B cell (primary cell): ENCODE measurements at regions not wholly inside any gene's neighbourhood (a gene's known extent, or its start where the extent isn't known, plus 50 kb on each side); places are given as distances from the start of the nearest gene placed in this dataset.

Experiments
- ATAC-seq: fragments of 200-7000 bp; cut with Tn5 transposase; one replicate; pipeline ENCODE4 v1.10.0; 2021; ENCODE audit warnings: low read depth, mild to moderate bottlenecking, moderate number of reproducible peaks, moderate library complexity
- CTCF ChIA-PET: fragments of 350-600 bp; sonication (Branson Sonifier 250); formaldehyde crosslinking; loops from one replicate; lab custom pipeline; 2021; ENCODE audit warnings: antibody characterized with exemption, inconsistent platforms; lab: Charles Lee
- POLR2A ChIA-PET: fragments of 350-600 bp; sonication (Branson Sonifier 250); formaldehyde crosslinking; loops from one replicate; lab custom pipeline; 2021; ENCODE audit warnings: antibody characterized with exemption; lab: Charles Lee
- DNase-seq: peaks from one replicate; pipeline ENCODE4 v3.0.0; 2013
- H2AFZ ChIP-seq: 2 replicates; pipeline ENCODE4 v1.6.1; 2012; ENCODE audit warnings: mild to moderate bottlenecking, low read depth, low read length; ENCODE audit not compliant: insufficient read depth, poor library complexity, severe bottlenecking
- H3K27ac ChIP-seq, 2 donors: 1 replicate in 1 of 2; 2 replicates in 1 of 2; pipeline ENCODE4 v1.5.1; 2012 to 2013; ENCODE audit warnings: low read length in 2 of 2, mild to moderate bottlenecking in 2 of 2, moderate library complexity in 1 of 2
- H3K27me3 ChIP-seq, 4 experiments: fragments of 200-600 bp in 1 of 4; sonication (generic) in 1 of 4; replicated peaks in 1 of 4; 1 replicate in 2 of 4; 2 replicates in 2 of 4; pipeline versions ENCODE4 v1.6.1 to v1.7.0; 2013 to 2016; ENCODE audit warnings: low read length in 3 of 4, mild to moderate bottlenecking in 2 of 4, mixed read lengths in 1 of 4, moderate library complexity in 1 of 4; ENCODE audit not compliant: insufficient read depth in 4 of 4, control insufficient read depth in 3 of 4; ENCODE audit errors: control extremely low read depth in 1 of 4
- H3K36me3 ChIP-seq, 2 experiments: replicated peaks in 1 of 2; 1 replicate in 1 of 2; 2 replicates in 1 of 2; pipeline versions ENCODE4 v1.6.1 to v1.7.1; 2013; ENCODE audit warnings: low read length in 1 of 2; ENCODE audit not compliant: insufficient read depth in 2 of 2, control insufficient read depth in 1 of 2; ENCODE audit errors: control extremely low read depth in 1 of 2, extremely low read depth in 1 of 2
- H3K4me1 ChIP-seq, 2 donors: fragments of 200-600 bp in 1 of 2; sonication (generic) in 1 of 2; 1 replicate in 1 of 2; 2 replicates in 1 of 2; pipeline versions ENCODE4 v1.5.1 to v1.6.1; 2013 to 2017; ENCODE audit warnings: low read length in 2 of 2; ENCODE audit not compliant: control insufficient read depth in 2 of 2, insufficient read depth in 2 of 2
- H3K4me2 ChIP-seq: replicated peaks from 2 replicates; pipeline ENCODE3; 2012; ENCODE audit warnings: mild to moderate bottlenecking, low read depth, low read length; ENCODE audit not compliant: poor library complexity, severe bottlenecking
- H3K4me3 ChIP-seq, 5 experiments: fragments of 200-600 bp in 1 of 5; sonication (generic) in 1 of 5; 1 replicate in 3 of 5; 2 replicates in 2 of 5; pipeline versions ENCODE4 v1.5.1 to v1.7.0; 2011 to 2016; ENCODE audit warnings: low read length in 4 of 5, mild to moderate bottlenecking in 4 of 5, low read depth in 2 of 5, control low read depth in 1 of 5, moderate library complexity in 1 of 5; ENCODE audit not compliant: insufficient read depth in 1 of 5; ENCODE audit errors: control extremely low read depth in 1 of 5, extremely low read depth in 1 of 5
- H3K79me2 ChIP-seq: fragments of 200-600 bp; sonication (generic); one replicate; pipeline ENCODE4 v1.6.0; 2016; ENCODE audit warnings: low read length; ENCODE audit not compliant: control insufficient read depth, insufficient read depth
- H3K9ac ChIP-seq: fragments of 200-600 bp; sonication (generic); 2 replicates; pipeline ENCODE4 v1.6.1; 2017; ENCODE audit warnings: mild to moderate bottlenecking, low read length, moderate library complexity
- H3K9me3 ChIP-seq, 3 donors: one replicate each; pipeline versions ENCODE4 v1.6.1 to v1.7.1; 2013; ENCODE audit warnings: low read length in 2 of 3; ENCODE audit not compliant: control insufficient read depth in 2 of 3, insufficient read depth in 1 of 3; ENCODE audit errors: control extremely low read depth in 1 of 3
- H4K20me1 ChIP-seq: 2 replicates; pipeline ENCODE4 v1.6.0; 2012; ENCODE audit warnings: mild to moderate bottlenecking, low read length; ENCODE audit not compliant: insufficient read depth, control insufficient read depth, poor library complexity, severe bottlenecking
- H3K27ac Mint-ChIP-seq: one replicate; pipeline ENCODE4 v1.8.0; 2021; ENCODE audit warnings: mixed read lengths
- H3K27me3 Mint-ChIP-seq: one replicate; pipeline ENCODE4 v1.8.0; 2021; ENCODE audit warnings: mixed read lengths
- H3K4me1 Mint-ChIP-seq: one replicate; pipeline ENCODE4 v1.8.0; 2021; ENCODE audit warnings: mixed read lengths
- H3K4me3 Mint-ChIP-seq: one replicate; pipeline ENCODE4 v1.8.0; 2021; ENCODE audit warnings: mixed read lengths
- H3K9me3 Mint-ChIP-seq: one replicate; pipeline ENCODE4 v1.8.0; 2022; ENCODE audit warnings: mixed read lengths; ENCODE audit not compliant: insufficient read depth
- CTCF ChIP-seq: fragments of 200-600 bp; IDR thresholded peaks from one replicate; pipeline ENCODE4 v1.8.0; 2022; ENCODE audit warnings: antibody characterized with exemption, mild to moderate bottlenecking
- EZH2 ChIP-seq: IDR thresholded peaks from 2 replicates; pipeline ENCODE4 v1.6.1; 2012; ENCODE audit warnings: borderline replicate concordance, low read depth, mild to moderate bottlenecking, moderate library complexity, low read length; ENCODE audit not compliant: insufficient read depth, poor library complexity, severe bottlenecking
- WGBS: methylation state at CpG from one replicate; pipeline ENCODE4 v1.1.5; 2013; ENCODE audit warnings: missing lambda C conversion rate; ENCODE audit not compliant: insufficient coverage; 5-methylcytosine and 5-hydroxymethylcytosine counted together
- intact Hi-C: fragments of 100-400 bp; cut with micrococcal nuclease; formaldehyde crosslinking; loops from one replicate; pipeline ENCODE4 v1.10.0; 2022

- ATAC-seq (no peak), DNase-seq (no peak)
- H3K27ac Mint-ChIP-seq = no peak overlapping the region
- ChIA-PET CTCF (interaction anchor here (0.6 to 0.7 kb wide), 2 partner anchors 34 to 610 kb away, joined by 3 to 4 read pairs; no protein-coding TSS in a partner anchor), POLR2A (no interaction called here)
- Histone ChIP-seq H2AFZ (no peak overlapping the region), H3K4me1 (no peaks in the 10 kb centered on the region), H3K4me3 (no peak overlapping the region), H3K9ac (no peak overlapping the region), H3K79me2 (no peaks in the 10 kb centered on the region), H3K27me3 (no peaks in the 10 kb centered on the region), H3K36me3 (no peaks in the 10 kb centered on the region), H4K20me1 (no peaks in the 10 kb centered on the region), H3K27ac (no peak overlapping the region), H3K9me3 (no peaks in the 10 kb centered on the region), H3K4me2 (no peak overlapping the region)
- H3K9me3 Mint-ChIP-seq = no peaks in the 10 kb centered on the region
- no peaks in the 10 kb centered on the region for H3K4me1 Mint-ChIP-seq
- 100% methylated on average over 1 of the region's 5 CpGs for WGBS
- H3K4me3 Mint-ChIP-seq = no peak overlapping the region
- intact Hi-C loops = no loop called here
- H3K27me3 Mint-ChIP-seq = no peaks in the 10 kb centered on the region
- TF ChIP-seq EZH2 (no peak), CTCF (no peak)
Measured at GRCh38 chr13:31461923-31462322, 262.1 kb downstream of the B3GLCT start.

GRCh38 chr13:31462766-31463165, 263.0 kb downstream of the B3GLCT start:
- POLR2A ChIA-PET = no interaction called here

More at GRCh38 chr13:31462766-31463165, 263.0 kb downstream of the B3GLCT start:
- H3K9me3 ChIP-seq = no peaks in the 10 kb centered on the region
- H3K4me3 ChIP-seq = no peak overlapping the region
- H3K9ac ChIP-seq = no peak overlapping the region
- intact Hi-C loops = no loop called here
- no peaks in the 10 kb centered on the region for H3K9me3 Mint-ChIP-seq
- CTCF ChIA-PET = no interaction called here
- no peak for ATAC-seq
- H3K79me2 ChIP-seq = no peaks in the 10 kb centered on the region
- H3K27me3 ChIP-seq = no peaks in the 10 kb centered on the region
- no peak for TF ChIP-seq CTCF
- no peak for TF ChIP-seq EZH2
- peaks cover 2% of the 10 kb centered on the region for H3K27me3 Mint-ChIP-seq
- WGBS = 100% methylated on average over 1 of the region's 3 CpGs
- H3K36me3 ChIP-seq = no peaks in the 10 kb centered on the region
- no peak overlapping the region for H3K27ac Mint-ChIP-seq
- no peaks in the 10 kb centered on the region for H3K4me1 Mint-ChIP-seq
- no peak for DNase-seq
- H2AFZ ChIP-seq = no peak overlapping the region
- no peaks in the 10 kb centered on the region for H4K20me1 ChIP-seq
- H3K4me1 ChIP-seq = no peaks in the 10 kb centered on the region
- no peak overlapping the region for H3K27ac ChIP-seq
- no peak overlapping the region for H3K4me3 Mint-ChIP-seq
- no peak overlapping the region for H3K4me2 ChIP-seq
